NCI-H128 (cell line): ENCODE measurements at regions not wholly inside any gene's neighbourhood (a gene's known extent, or its start where the extent isn't known, plus 50 kb on each side); places are given as distances from the start of the nearest gene placed in this dataset.

Experiments
- DNase-seq: peaks from one replicate; lab custom pipeline; 2025; ENCODE audit not compliant: unreplicated experiment; lab: John Stamatoyannopoulos, UW

DNA sequence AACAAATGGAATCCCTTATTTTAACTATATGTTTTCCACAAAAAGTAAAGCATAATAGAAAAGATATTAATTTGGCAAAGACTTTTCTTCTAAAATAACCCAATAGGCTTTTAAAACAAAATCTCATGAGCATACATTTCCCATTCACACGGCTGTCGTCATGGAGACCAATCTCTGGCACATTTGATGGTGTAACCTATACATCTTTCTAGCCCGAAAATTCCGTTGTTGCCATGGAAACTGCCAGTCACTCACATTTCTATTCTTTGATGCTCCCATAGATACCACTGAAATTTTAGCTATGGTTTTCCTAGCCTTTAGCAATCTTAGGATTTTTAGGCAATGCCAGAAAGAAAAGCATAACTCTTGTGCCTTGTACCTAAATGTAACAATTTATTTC, 262.9 kb upstream of the TRPM3 start:
- DNase-seq, result no peak

DNA sequence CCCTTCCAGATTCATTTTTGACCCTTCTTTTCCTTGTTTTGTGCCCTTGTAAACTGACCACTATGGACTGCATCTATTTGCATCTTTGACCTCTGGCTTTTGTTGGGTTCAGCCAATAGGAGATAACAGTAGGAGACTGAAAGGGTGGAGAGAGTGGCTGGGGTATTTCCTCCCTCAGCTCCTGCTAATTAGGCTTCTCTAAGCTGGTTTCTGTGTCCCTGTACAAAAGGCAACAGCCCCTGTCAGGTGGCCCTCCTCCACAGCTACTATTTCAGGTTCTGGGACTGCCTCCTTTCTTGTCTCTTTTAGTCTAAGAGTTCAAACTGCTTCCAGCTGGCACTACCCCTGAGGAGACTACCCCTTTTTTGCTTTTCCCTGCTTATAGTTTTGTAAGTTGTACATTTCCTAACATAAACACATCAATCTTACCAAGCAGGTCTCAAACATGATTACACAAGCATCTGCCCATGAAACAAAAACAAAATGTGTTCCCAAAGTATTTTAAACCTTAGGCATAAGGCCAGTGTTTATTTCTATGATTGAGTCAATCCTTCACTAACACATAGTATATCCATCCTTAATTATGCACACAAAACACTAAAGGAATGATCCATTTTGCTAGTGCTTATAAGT, 262.0 kb upstream of the TRPM3 start:
- DNase-seq, result no peak

DNA sequence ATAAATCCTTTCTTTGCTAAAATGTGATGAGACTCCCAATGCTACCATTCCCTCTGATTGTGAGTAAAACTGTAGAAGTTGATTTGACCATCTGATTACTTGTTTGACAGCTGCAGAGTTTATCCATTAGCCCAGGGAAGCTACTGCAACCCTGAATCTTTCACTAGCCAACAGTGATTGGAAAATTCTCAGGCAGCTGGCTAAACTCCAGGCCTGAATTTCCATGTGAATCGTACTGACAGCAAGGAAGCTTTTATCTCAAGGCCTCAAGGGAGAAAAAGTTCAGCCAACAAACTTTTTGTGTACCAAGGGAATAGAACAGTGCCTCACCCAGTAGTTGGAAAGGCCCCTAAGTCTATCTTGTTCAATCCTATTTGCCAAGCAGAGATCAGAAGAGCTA, 246.7 kb upstream of the TRPM3 start:
- no peak for DNase-seq

DNA sequence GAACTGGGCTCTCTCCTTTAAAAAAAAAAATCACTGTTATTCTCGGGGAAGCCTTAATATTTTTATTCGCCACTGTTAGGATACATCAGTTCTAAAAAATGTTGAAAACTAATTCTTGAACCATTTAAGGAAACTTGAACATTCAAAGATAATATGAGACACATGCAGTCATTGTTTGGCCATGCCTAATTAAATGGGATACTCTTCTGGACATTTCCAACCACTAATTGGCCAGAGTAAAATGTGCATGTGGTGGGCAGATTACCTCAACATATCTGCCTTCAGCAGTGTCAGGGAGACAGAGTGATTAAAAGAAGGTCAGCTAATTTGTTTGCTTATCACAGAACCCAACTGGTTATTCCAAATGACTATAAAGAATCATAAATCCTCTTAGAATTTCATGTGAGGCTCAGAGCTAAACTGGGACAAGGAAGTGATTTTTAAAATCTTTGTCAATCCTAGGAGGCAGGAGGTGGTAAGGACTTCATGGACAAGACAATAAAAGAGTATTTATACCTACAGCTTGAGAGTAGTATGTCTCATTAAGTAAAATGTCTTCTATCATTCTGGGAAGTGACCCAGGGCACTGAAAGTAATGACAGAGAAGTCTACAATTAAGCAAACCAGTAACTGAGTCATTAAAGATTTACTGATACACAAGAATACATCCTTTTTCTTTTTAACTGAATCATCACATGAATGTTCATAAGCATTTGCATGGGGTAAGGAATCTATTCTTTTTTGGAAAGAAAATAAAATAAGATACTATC, 242.9 kb upstream of the TRPM3 start:
- DNase-seq, result no peak

DNA sequence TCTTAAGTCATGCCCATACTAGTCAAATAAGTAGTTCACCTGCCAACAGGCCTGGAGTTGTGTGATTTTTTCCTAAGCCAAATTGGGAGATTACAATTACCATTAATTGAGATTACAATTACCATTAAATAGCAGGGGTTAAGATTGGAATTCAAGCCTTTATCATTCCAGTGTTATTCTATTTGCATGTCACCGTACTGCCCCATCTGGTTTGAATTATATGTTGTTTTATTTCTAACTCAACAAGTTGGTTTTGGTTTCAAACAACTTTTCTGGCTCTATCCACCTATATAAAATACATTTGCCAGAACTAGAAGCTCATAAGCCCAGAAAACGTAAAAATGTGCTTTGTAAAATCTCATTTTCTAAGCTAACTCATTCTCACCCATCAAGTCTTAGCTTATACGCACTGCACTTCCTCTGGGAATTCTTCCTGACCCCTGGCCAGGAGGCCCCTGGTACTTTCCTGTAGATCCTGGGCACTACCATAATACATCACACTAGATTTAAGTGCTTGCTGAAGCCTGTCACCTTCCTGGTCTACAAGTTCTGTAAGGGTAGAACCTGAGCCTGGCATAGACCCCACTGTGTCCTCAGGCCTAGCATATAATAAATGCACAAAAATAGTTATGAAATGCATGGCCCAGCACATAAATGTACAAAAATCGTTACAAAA, 242.0 kb upstream of the TRPM3 start:
- DNase-seq, result no peak

DNA sequence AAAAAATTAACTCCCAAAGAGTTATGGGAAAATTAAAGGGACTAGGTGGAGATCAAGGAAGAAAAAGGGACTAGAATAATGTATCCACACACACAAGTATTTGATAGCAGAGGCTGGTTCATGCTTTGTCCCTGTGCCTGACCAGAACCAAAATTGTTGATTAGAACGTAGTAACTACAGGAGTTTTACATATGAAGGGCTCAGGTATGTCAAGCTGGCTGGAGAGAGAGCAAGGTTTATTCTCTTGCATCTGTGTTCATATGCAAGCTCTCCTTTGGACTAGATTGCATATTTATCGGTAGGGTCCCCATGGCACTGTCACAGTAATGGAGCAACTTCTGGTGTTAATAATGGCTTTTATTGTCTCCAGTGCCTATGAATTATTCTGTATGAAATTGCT, 239.9 kb upstream of the TRPM3 start:
- DNase-seq, result no peak

DNA sequence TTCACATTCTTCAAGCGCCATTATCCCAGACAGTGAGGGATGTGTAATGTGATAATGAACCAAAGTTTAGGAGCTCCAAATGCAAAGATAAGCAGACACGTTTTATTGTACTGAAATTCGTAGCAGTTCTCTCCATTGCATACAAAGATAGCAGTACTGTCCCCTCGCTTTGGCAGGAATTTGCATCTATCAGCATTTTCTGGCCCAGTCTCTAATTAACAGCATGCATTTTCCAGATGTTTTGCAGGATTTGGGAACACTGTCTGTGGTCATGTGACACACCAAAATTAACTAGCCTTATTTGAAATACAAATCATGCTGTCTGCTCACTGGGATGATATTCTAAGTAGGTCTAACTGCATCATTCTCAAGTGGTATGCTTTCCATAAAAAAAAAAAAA, 235.9 kb upstream of the TRPM3 start:
- DNase-seq, result no peak

DNA sequence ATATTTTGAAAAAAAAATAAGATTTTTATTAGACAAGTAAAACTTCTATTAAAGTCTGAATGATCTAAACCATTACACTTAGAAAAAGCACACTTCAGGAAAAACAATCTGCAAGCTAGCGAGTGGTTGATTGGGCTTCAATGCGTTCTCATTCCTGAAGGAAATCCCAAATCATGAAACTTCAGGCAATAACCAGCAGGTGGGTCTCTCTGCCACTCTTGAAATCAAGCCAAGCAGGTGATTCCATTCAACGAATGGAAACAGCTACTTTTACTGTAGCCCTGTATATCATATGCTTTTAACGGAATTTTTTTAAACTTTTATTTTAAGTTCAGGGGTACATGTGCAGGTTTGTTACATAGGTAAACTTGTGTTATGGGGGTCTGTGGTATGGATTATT, 234.5 kb upstream of the TRPM3 start:
- DNase-seq, result no peak

DNA sequence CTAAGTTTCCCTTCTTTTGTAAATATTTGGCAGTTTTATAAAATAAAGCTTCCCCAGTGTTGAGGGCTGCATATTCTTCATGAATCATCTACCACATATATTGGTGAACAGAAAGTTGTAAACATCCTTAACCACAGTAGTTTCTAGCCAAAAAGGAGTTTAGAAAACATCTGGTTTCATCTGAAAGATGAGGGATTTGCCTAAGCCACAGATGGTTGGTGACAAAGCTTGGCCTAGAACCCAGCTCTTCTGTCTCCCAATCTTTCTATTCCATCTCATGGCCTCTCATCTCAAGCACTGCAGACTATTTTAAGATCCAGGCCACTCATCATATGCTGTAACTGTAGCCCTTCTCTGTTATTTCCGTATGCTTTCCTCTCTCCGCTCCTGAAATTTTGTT, 232.3 kb upstream of the TRPM3 start:
- DNase-seq, result no peak

DNA sequence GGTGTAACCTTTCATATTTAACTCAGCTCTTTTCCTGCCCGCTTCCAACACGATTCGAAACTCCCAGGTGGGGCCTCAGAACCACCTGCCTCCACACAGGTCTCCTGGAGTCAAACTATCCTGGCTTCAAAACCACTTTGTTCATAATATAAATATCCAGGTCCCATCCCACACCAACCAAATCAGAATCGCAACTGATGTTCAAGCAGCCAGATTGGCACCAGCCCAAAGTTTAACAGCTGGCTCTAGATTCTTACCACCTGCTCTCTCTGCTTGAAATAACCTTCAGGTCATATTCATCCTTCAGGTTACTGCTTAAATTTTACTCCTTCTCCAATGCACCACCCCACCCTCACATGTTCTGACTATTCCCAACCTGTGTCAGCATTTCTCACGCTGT, 231.4 kb upstream of the TRPM3 start:
- DNase-seq, result no peak

DNA sequence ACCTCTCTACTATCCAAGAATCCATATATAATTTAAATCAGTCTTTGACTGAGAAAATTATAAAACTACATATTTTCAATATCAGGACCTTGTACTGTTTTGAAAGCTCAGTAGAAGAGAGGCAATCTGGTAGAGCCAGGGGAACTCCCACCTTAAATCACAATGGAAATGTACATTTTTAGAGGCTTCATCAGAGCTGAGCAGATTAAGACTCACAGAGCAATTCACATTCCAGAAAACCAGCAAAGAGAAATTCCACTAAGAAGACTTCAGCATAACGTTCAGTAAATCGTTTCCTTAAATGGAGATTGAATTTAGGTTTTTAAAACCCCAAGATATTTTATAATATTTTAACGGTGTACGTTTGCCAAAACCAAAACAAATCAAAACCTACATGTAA, 227.8 kb upstream of the TRPM3 start:
- DNase-seq, result no peak

DNA sequence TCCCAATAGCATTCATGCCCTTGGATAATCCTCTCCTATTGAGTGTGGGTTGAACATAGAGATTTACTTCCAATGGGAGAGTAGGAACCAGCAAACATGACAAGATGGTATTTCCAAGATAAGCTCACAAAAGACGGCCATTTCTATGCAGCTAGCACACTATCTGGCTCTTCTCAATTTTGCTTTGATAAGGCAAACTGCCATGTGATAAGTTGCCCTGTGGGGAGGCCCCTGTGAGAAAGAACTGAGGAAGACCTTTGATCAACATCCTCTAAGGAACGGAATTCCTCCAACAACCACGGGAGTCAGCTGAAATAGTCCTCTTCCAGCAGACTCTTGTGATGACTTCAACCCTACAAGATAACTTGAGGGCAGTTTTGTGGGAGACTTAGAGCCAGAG, 211.9 kb upstream of the TRPM3 start:
- no peak for DNase-seq

DNA sequence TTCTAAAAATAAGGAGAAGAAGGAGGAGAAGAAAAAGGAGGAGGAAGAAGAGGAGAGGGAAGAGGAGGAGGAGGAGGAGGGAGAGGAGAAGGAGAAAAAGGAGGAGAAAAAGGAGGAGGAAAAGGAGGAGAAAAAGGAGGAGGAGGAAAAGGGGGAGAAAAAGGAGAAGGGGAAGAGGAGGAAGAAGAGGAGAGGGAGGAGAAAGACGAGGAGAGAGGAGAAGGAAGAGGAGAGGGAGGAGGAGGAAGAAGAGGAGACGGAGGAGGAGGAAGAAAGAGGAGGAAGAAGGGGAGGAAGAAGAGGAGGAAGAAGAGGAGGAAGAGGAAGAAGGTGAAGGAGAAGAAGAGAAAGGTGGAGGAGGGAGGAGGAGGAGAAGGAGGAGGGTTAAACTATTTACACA, 210.2 kb upstream of the TRPM3 start:
- DNase-seq, result no peak

DNA sequence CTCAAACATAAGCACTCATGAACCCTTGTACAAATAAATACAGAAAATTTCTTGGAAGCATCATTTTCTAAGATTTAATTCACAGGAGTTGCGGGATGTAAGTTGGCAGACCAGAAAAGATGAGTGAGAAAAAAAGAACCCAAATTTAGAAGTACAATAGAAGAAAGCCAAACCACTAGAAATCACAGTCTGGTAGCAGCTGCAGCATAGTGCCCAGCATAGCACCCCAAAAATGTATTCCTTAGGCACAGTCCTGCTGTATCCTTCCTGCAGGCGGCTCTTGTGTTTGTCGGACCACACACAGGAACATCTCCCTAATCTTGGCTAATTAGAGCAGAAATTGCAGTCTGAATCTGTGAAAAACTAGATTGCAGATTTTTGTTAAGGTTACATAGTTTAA, 208.5 kb upstream of the TRPM3 start:
- no peak for DNase-seq

DNA sequence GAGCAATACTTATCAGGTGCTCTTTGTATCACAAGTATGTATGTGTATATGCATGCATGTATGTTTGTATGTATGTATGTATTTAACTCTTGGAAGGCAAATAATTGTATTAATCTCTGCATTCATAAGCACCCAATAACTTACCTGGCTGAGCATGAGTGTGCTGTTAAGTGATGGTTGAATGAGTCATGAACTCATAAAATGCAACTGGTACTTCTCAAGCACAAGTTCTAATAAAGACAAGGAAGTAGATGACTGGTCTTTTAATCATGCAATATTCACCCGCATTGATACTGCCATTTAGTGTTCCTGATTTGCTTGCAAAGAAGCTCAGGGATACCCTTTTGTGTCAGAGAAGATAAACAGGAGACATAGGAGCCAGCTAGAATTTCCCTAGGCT, 204.9 kb upstream of the TRPM3 start:
- no peak for DNase-seq

DNA sequence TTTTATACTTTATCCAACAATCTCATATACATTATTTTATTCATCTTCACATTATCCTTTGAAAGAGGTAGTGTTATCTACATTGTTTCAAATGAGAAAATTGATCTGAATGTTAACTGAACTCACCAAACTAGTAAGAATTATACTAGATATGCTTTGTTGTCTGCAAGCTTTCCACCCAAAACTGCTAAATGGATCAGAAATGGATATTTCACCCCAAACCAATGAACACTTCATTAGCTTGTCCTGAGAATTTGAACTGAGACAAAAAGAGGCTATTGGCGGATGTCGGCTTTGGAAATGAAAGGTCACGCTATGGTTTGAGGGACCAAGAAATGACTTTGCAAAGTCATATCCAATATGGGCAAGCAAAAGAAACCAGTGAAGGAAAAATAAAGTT, 201.9 kb upstream of the TRPM3 start:
- no peak for DNase-seq

DNA sequence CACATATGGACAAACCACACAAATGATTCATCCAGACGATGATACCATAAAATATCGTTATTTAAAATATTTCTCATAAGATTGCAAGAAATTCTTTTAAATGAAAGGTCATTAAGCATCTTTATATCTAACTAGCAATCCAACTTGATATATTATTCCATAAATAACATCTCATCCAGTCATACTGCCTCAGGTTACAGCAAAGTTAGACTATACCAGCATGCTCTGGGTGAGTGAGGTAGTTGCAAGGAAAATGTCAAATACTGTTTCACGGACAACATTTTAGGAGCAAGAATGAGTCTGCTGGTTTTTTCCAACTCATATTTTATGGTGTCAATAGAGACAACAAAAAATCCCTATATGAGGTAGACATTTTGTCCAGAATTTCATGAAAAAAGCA, 200.9 kb upstream of the TRPM3 start:
- no peak for DNase-seq

DNA sequence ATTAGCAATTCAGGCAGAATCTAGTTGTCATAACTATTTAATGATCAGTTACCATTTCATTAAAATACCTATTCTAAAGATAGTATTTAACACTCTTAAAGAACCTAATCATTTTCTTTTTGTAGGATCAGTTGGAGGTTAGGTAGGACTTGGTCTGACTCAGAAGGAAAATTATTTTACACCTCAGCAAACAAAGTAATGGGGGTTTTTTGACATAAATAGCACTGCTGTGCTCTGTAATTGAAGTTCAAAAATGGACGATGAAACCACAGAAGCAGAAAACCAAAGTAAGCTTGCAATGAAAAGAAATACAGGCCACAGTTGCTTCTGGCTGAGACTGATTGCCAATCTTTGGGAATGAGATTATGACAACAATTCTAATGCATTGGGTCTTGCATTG, 187.0 kb upstream of the TRPM3 start:
- no peak for DNase-seq

DNA sequence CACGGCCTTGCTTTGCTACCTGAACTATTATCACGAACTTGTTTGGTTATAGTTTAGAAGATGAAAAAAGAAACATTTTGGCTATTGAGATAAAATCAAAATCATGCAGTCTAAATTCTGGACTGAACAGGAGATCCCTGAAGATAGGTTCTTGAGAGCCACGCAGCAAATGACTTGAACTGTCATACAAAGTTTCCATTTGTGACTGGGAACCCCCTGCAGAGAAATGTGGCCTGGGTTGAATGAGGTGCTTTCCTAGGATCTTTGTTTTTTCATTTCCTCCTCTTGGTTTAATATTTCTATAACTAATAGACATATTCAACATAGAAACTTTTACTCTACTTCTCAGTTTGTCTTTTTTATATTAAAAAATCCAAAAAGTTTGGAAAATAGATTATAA, 184.7 kb upstream of the TRPM3 start:
- no peak for DNase-seq

DNA sequence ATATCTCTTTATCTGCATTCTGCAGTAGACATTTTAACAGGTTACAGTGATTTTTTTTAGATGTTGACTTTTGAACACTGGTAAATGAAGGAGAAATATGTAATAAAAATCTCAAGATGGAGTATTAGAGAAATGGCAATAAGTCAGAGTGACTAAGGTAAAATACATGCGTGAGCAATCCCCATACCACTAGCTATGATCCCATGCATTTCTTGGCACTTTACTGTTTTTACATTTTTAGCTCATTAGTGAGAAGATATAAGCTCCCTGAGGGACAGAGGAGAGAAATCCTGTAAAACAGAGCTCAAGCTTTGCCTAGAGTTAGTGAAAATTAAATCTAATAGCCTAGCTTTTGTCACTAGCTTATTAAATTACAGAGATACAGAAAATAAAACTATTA, 181.9 kb upstream of the TRPM3 start:
- DNase-seq, result no peak

DNA sequence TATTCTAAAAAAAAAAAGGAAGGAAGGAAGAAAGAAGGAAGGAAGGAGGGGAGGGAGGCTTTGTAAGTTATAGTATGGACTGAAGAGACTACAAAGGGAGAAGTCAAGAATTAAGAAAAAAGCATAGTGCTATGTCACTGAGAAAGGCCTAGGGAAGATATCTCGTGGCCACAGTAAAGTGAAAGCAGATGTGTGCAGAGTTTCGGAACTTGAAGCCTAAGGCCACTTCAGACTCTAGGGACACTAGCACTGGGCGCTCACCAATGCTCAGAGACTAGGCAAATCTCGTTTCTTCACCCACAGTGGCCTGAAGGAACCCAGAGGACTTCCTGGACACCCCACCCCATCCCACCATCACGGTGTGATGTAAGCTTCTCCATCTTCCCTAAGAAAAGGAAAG, 181.4 kb upstream of the TRPM3 start:
- DNase-seq, result no peak

DNA sequence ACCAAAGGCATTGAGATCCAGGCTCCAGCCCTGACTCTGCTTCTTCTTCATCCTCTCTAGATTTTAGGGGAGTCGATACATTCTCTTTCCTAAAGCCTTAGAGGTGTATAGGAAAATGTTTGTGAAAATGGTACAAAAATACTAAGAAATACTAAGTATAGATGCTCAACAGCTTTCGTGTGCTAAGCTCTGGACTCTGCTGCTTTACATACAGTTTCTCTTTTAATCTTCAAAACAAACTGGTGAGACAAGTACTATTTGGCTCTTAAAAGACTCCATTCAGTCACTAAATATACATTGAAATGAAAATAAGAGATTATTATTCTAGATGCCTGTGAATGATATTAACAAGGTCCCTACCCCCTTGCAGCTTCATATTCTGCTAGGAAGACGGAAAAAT, 174.5 kb upstream of the TRPM3 start:
- DNase-seq, result no peak

DNA sequence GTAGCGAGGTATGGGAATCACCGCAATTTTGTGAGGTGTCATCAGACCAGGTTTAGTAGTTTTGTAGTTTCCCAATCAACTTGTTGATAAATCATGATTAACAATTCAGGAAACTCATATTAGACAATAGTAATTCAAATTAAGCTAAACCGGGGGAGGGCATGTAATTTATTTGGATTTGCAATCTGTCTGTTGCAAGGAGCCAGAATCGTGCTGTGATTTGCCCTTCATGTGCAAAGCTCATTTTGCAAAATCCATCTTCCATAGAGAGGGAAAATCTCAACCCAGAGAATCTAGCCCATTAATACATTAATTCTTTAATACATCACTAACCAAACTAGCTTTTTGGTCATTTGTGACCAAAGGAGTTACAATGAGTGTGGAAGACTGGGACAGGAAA, 164.7 kb upstream of the TRPM3 start:
- no peak for DNase-seq
